ENCODE measurements at regions not wholly inside any gene's neighbourhood (a gene's known extent, or its start where the extent isn't known, plus 50 kb on each side); places are given as distances from the start of the nearest gene placed in this dataset.

- no peak for DNase-seq
- no peak overlapping the region for H3K4me3 Mint-ChIP-seq
Measured at GRCh38 chr9:18379073-18379811, 94.7 kb upstream of the ADAMTSL1 start.

DNA sequence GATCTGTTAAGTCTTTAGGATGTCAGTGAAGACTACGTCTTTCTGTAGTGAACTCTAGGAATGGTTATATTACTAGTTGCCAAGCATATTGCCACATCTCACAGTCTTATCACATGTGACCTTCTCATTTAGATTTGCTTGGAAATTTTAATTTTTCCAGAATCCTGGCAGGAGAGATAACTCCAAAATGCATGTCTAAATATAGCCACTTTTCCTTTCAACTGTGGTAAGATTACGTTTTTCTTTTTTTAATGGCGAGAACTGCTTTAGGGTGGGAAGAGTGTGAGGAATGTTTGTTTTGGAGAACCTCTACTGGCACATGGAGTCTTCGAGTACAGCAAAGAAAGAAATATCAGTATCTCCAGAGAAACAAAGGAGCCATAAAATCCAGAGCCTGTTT lies 91.7 kb upstream of the ADAMTSL1 start:
- no peak for DNase-seq
- H3K4me1 Mint-ChIP-seq (ENCODE audit: low read depth), result no peaks in the 10 kb centered on the region
- H3K9me3 Mint-ChIP-seq, result peaks cover 2% of the 10 kb centered on the region
- no peak overlapping the region for H3K4me3 Mint-ChIP-seq
- H3K27ac Mint-ChIP-seq, result no peak overlapping the region
- H3K27me3 Mint-ChIP-seq, result peaks cover 5% of the 10 kb centered on the region
- no peaks in the 10 kb centered on the region for H3K36me3 Mint-ChIP-seq (ENCODE audit: low read depth)

More at GRCh38 chr9:18379073-18379811, 94.7 kb upstream of the ADAMTSL1 start:
- peaks cover 5% of the 10 kb centered on the region for H3K9me3 Mint-ChIP-seq
- no peak overlapping the region for H3K27ac Mint-ChIP-seq
- H3K27me3 Mint-ChIP-seq, result peaks cover 5% of the 10 kb centered on the region
- no peaks in the 10 kb centered on the region for H3K4me1 Mint-ChIP-seq (ENCODE audit: low read depth)
- H3K36me3 Mint-ChIP-seq (ENCODE audit: low read depth), result no peaks in the 10 kb centered on the region

GRCh38 chr9:18384066-18384465 lies 89.9 kb upstream of the ADAMTSL1 start:
- Mint-ChIP-seq H3K36me3 (ENCODE audit: low read depth) (no peaks in the 10 kb centered on the region), H3K4me3 (no peak overlapping the region), H3K4me1 (ENCODE audit: low read depth) (no peaks in the 10 kb centered on the region), H3K9me3 (peaks cover 2% of the 10 kb centered on the region), H3K27ac (no peak overlapping the region), H3K27me3 (no peaks in the 10 kb centered on the region)
- no peak for DNase-seq

DNA sequence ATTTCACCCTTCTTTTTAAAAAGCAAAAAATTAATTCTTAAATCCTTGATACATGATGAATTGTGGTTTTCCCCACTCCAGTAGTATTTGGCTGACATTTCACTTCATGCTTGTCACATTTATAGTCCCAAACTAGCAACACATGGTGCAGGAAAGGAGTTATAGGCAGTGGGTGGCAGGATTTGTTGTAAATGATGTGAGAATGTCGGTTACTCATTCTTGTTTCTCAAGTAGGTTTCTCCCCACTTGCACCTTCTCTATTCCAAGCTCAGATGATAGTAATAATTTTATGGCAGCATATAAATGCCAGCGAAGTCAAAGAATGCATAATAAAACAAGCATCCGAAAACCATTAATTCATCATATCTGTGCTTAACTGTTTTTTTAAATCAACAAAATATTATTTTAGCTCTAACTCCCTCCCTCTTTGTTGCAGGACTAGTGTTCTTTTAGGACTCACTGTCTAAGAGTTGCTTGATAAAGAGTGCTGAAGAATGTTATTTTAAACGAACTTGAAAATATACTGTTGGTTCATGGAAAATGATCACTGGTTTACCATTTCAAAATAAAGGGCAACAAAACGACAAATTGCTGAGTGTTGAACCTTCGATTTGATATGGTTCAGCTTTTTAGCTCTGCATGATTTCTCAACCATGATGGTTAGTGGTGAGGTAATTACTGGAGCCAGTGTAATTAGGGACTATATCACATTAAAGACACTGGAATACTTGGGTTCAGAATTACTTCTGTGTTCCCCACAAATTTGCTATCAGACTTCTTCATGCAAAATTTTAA lies 88.1 kb upstream of the ADAMTSL1 start:
- Mint-ChIP-seq H3K27ac (no peak overlapping the region), H3K27me3 (peaks cover 2% of the 10 kb centered on the region), H3K4me1 (ENCODE audit: low read depth) (no peaks in the 10 kb centered on the region), H3K4me3 (no peak overlapping the region), H3K9me3 (peaks cover 2% of the 10 kb centered on the region), H3K36me3 (ENCODE audit: low read depth) (no peaks in the 10 kb centered on the region)
- DNase-seq, result no peak

GRCh38 chr9:18390393-18390792 lies 83.6 kb upstream of the ADAMTSL1 start:
- peaks cover 3% of the 10 kb centered on the region for H3K27me3 Mint-ChIP-seq
- no peaks in the 10 kb centered on the region for H3K4me1 Mint-ChIP-seq (ENCODE audit: low read depth)
- H3K36me3 Mint-ChIP-seq (ENCODE audit: low read depth), result no peaks in the 10 kb centered on the region
- no peak overlapping the region for H3K27ac Mint-ChIP-seq
- DNase-seq, result no peak
- H3K9me3 Mint-ChIP-seq, result no peaks in the 10 kb centered on the region
- H3K4me3 Mint-ChIP-seq, result no peak overlapping the region

GRCh38 chr9:18393340-18394130 lies 80.4 kb upstream of the ADAMTSL1 start:
- H3K9me3 Mint-ChIP-seq, result no peaks in the 10 kb centered on the region
- no peak for DNase-seq
- no peaks in the 10 kb centered on the region for H3K36me3 Mint-ChIP-seq (ENCODE audit: low read depth)

GRCh38 chr9:18394847-18395351 lies 79.1 kb upstream of the ADAMTSL1 start:
- H3K27me3 Mint-ChIP-seq, result peaks cover 3% of the 10 kb centered on the region
- no peak overlapping the region for H3K4me3 Mint-ChIP-seq
- no peak overlapping the region for H3K27ac Mint-ChIP-seq
- no peak for DNase-seq
- H3K36me3 Mint-ChIP-seq (ENCODE audit: low read depth), result no peaks in the 10 kb centered on the region
- H3K9me3 Mint-ChIP-seq, result no peaks in the 10 kb centered on the region
- H3K4me1 Mint-ChIP-seq (ENCODE audit: low read depth), result no peaks in the 10 kb centered on the region

More at GRCh38 chr9:18393340-18394130, 80.4 kb upstream of the ADAMTSL1 start:
- H3K27me3 Mint-ChIP-seq, result peaks cover 3% of the 10 kb centered on the region
- H3K4me3 Mint-ChIP-seq, result no peak overlapping the region
- no peaks in the 10 kb centered on the region for H3K4me1 Mint-ChIP-seq (ENCODE audit: low read depth)
- H3K27ac Mint-ChIP-seq, result no peak overlapping the region

DNA sequence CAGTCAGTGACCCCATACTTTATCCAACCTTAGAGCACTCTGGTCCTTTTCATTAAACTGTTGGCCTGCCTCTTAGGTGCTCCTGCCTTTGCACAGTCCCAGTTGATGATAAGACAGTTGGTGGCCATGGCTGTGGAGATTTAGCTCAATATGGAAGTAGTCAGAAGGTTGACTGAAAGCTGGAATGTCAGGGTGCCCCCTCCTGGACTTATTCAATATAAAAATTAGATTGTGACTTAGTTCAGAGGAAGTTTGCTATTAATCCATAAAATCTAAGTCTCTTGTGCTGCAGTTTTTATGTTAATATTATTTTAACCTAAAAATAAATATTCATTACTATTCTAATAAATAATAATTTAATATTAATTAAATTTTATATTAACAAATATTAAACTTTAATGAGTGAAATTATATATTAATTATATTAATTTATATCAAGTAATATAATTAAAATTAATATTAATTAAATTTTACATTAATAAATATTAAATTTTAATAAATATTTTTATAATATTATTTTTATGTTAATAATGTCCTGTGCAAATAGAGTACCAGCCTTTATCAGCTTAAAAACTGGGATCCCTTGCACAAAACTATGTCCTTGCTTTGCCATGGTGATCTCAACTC lies 77.7 kb upstream of the ADAMTSL1 start:
- Mint-ChIP-seq H3K4me1 (ENCODE audit: low read depth) (no peaks in the 10 kb centered on the region), H3K4me3 (no peak overlapping the region), H3K9me3 (no peaks in the 10 kb centered on the region), H3K27me3 (no peaks in the 10 kb centered on the region), H3K36me3 (ENCODE audit: low read depth) (no peaks in the 10 kb centered on the region), H3K27ac (no peak overlapping the region)
- no peak for DNase-seq

GRCh38 chr9:18397076-18397475 lies 76.9 kb upstream of the ADAMTSL1 start:
- H3K9me3 Mint-ChIP-seq, result no peaks in the 10 kb centered on the region
- no peaks in the 10 kb centered on the region for H3K4me1 Mint-ChIP-seq (ENCODE audit: low read depth)
- no peak overlapping the region for H3K27ac Mint-ChIP-seq
- no peaks in the 10 kb centered on the region for H3K36me3 Mint-ChIP-seq (ENCODE audit: low read depth)
- no peaks in the 10 kb centered on the region for H3K27me3 Mint-ChIP-seq
- H3K4me3 Mint-ChIP-seq, result no peak overlapping the region
- no peak for DNase-seq

DNA sequence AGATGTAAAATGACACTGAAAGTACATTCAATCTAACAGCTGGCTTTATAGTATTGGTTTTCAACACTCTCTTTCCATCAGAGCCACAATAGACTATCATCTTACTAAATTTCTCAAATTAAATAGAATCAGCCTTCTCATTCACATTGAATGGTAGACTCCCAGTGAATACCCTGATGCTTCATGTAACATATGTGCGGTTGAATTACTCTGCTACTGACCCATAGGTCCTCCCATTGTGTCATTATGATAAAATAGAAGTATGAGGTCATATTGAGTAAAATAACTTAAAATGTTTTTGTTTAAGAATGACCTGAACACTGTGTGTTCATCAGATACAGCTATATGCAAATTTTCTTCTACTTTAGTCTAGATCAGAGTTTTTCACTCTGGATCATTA lies 75.9 kb upstream of the ADAMTSL1 start:
- Mint-ChIP-seq H3K36me3 (ENCODE audit: low read depth) (no peaks in the 10 kb centered on the region), H3K4me3 (no peak overlapping the region), H3K9me3 (no peaks in the 10 kb centered on the region), H3K27me3 (no peaks in the 10 kb centered on the region), H3K27ac (no peak overlapping the region), H3K4me1 (ENCODE audit: low read depth) (no peaks in the 10 kb centered on the region)
- DNase-seq, result no peak

DNA sequence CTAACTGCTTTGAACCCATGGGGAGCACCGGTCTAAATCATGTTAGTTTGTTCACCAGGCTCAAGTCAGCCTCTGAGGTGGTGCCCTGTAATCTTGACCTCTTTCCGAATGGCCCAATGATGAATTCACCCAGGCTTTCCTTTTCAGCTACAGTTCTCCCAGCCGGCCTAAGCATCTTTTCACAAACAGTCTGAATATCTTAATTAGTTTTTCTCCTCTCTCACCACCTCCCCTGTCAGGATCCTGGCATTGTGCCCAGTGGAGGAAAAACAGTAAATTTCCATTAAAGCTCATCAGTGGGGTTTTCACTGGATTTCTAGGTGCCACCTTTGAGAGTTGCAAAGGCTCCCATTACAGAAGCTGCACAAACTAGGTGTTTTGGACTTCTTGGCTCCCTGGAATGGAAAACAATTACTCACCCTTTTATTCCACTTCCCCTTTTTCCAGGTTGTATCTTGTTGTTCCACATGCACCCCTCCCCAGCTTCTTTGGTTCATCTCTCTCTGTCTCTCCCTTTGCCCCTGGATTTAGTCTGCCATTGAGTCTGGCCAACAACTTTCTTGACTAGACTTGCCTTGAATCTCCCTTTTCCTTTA lies 69.4 kb upstream of the ADAMTSL1 start:
- Mint-ChIP-seq H3K9me3 (no peaks in the 10 kb centered on the region), H3K27me3 (no peaks in the 10 kb centered on the region), H3K4me3 (no peak overlapping the region), H3K4me1 (ENCODE audit: low read depth) (no peaks in the 10 kb centered on the region), H3K36me3 (ENCODE audit: low read depth) (no peaks in the 10 kb centered on the region), H3K27ac (no peak overlapping the region)
- DNase-seq, result no peak

- H3K36me3 Mint-ChIP-seq (ENCODE audit: low read depth), result no peaks in the 10 kb centered on the region
- H3K4me1 Mint-ChIP-seq (ENCODE audit: low read depth), result no peaks in the 10 kb centered on the region
- DNase-seq, result no peak
- no peak overlapping the region for H3K27ac Mint-ChIP-seq
- no peaks in the 10 kb centered on the region for H3K9me3 Mint-ChIP-seq
- H3K4me3 Mint-ChIP-seq, result no peak overlapping the region
- no peaks in the 10 kb centered on the region for H3K27me3 Mint-ChIP-seq
Measured at GRCh38 chr9:18405240-18405639, 68.7 kb upstream of the ADAMTSL1 start.

DNA sequence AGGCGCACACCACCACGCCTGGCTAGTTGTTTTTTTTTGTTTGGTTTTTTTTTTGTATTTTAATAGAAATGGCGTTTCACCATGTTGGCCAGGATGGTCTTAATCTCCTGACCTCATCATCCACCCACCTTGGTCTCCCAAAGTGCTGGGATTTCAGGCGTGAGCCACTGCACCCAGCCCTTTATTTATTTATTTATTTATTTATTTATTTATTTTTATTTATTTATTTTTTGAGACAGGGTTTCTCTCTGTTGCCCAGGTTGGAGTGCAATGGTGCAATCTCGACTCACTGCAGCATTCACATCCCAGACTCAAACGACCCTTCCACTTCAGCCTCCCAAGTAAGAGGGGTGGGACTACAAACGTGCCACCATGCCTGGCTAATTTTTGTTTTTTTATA lies 63.0 kb upstream of the ADAMTSL1 start:
- no peaks in the 10 kb centered on the region for H3K4me1 Mint-ChIP-seq (ENCODE audit: low read depth)
- H3K4me3 Mint-ChIP-seq, result no peak overlapping the region
- DNase-seq, result no peak
- peaks cover 13% of the 10 kb centered on the region for H3K27me3 Mint-ChIP-seq
- no peaks in the 10 kb centered on the region for H3K36me3 Mint-ChIP-seq (ENCODE audit: low read depth)
- H3K9me3 Mint-ChIP-seq, result no peaks in the 10 kb centered on the region
- no peak overlapping the region for H3K27ac Mint-ChIP-seq

- no peak overlapping the region for H3K4me3 Mint-ChIP-seq
- H3K36me3 Mint-ChIP-seq (ENCODE audit: low read depth), result no peaks in the 10 kb centered on the region
- no peak for DNase-seq
- no peaks in the 10 kb centered on the region for H3K9me3 Mint-ChIP-seq
- H3K4me1 Mint-ChIP-seq (ENCODE audit: low read depth), result no peaks in the 10 kb centered on the region
- no peak overlapping the region for H3K27ac Mint-ChIP-seq
- peaks cover 3% of the 10 kb centered on the region for H3K27me3 Mint-ChIP-seq
Measured at GRCh38 chr9:18421391-18421790, 52.6 kb upstream of the ADAMTSL1 start.

Measured in activated T-cell treated with anti-CD3 and anti-CD28 coated beads, Interleukin-2, amount 50 U/mL, for 24 hours (primary cell).